Activated naive CD8-positive, alpha-beta T cell treated with anti-CD3 and anti-CD28 coated beads for 36 hours (primary cell): ENCODE measurements at regions not wholly inside any gene's neighbourhood (a gene's known extent, or its start where the extent isn't known, plus 50 kb on each side); places are given as distances from the start of the nearest gene placed in this dataset.
"Not testable (repeated sequence)": the region's sequence is repeated elsewhere in the genome, so short reads cannot be mapped to it uniquely, and the experiment has no call there.

ENCODE experiments used
- DNase-seq: peaks from one replicate; pipeline ENCODE4 v3.0.0; 2021
- H3K27ac Mint-ChIP-seq: one replicate; pipeline ENCODE4 v1.8.0; 2022; ENCODE audit warnings: mild to moderate bottlenecking, moderate library complexity, mixed read lengths
- H3K27me3 Mint-ChIP-seq: one replicate; pipeline ENCODE4 v1.8.0; 2022; ENCODE audit warnings: mild to moderate bottlenecking, mixed read lengths
- H3K36me3 Mint-ChIP-seq: one replicate; pipeline ENCODE4 v1.8.0; 2021; ENCODE audit warnings: mild to moderate bottlenecking, mixed read lengths
- H3K4me1 Mint-ChIP-seq: one replicate; pipeline ENCODE4 v1.8.0; 2021; ENCODE audit warnings: mixed read lengths
- H3K4me3 Mint-ChIP-seq: one replicate; pipeline ENCODE4 v1.8.0; 2022; ENCODE audit warnings: mild to moderate bottlenecking, moderate library complexity, mixed read lengths
- H3K9me3 Mint-ChIP-seq: one replicate; pipeline ENCODE4 v1.8.0; 2022; ENCODE audit warnings: mixed read lengths

DNA sequence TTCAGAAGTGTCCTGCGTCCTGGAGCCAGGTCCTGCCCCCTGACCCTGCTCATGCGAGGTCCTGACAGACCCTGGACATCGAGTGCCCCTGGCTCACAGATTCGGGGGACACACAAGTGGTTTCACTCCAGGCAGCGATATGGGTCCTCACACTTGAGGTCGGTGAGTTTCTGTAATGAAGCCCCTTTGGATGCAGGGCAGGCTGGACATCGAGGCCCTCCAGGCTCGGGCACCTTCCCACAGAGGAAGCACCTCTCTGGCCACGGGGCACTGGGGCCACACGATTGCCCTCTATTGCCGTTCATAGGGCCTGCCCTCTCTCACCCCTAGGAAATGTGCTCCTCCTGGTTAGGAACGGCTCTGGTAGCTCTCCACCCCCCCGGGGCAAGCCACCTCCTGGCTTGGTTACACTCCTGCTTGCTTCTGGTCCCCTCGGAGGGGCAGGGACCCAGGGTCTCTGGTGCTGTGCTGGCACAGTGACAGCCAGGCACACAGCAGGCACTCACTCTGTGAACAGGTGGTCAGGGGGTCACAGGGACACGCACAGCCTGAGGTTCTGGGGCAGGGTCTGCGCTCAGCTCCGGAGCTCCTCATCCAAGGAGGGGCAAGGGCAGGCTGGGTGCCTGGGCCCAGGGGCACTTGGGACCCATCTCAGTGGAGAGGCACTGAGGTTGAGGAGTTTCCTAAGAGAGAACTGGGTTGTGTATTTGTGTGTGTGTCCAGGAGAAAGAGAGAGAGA is 907.7 kb downstream of the BRD1 start:
- no peak for DNase-seq
- Mint-ChIP-seq H3K4me1 (no peaks in the 10 kb centered on the region), H3K36me3 (no peaks in the 10 kb centered on the region), H3K27me3 (peaks cover 78% of the 10 kb centered on the region), H3K27ac (no peak overlapping the region), H3K9me3 (peaks cover 2% of the 10 kb centered on the region), H3K4me3 (no peak overlapping the region)

GRCh38 chr22:48919187-48919590 is 908.5 kb downstream of the BRD1 start:
- Mint-ChIP-seq H3K4me3 (no peak overlapping the region), H3K4me1 (no peaks in the 10 kb centered on the region), H3K9me3 (peaks cover 2% of the 10 kb centered on the region), H3K36me3 (no peaks in the 10 kb centered on the region), H3K27ac (no peak overlapping the region), H3K27me3 (peaks cover 83% of the 10 kb centered on the region)
- no peak for DNase-seq

GRCh38 chr22:48918585-48919186 is 909.0 kb downstream of the BRD1 start:
- peaks cover 78% of the 10 kb centered on the region for H3K27me3 Mint-ChIP-seq
- no peak for DNase-seq
- no peak overlapping the region for H3K4me3 Mint-ChIP-seq
- H3K36me3 Mint-ChIP-seq, result no peaks in the 10 kb centered on the region
- H3K27ac Mint-ChIP-seq, result no peak overlapping the region
- H3K4me1 Mint-ChIP-seq, result no peaks in the 10 kb centered on the region
- peaks cover 2% of the 10 kb centered on the region for H3K9me3 Mint-ChIP-seq

DNA sequence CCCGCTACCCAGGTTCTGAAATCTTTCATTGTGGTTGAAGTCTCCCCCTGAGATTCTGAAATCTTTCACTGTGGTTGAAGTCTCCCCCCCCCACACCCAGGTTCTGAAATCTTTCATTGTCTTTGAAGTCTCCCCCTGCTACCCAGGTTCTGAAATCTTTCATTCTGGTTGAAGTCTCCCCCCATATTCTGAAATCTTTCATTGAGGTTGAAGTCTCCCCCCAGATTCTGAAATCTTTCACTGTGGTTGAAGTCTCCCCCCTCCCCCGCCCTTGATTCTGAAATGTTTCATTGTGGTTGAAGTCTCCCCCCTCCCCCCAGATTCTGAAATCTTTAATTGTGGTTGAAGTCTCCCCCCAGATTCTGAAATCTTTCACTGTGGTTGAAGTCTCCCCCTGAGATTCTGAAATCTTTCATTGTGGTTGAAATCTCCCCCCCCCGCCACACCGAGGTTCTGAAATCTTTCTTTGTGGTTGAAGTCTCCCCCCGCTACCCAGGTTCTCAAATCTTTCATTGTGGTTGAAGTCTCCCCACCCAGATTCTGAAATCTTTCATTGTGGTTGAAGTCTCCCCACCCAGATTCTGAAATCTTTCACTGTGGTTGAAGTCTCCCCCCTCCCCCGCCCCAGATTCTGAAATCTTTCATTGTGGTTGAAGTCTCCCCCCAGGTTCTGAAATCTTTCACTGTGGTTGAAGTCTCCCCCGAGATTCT is 915.2 kb downstream of the BRD1 start:
- not testable (repeated sequence) for H3K4me3 Mint-ChIP-seq, H3K4me1 Mint-ChIP-seq, DNase-seq, H3K36me3 Mint-ChIP-seq, H3K27ac Mint-ChIP-seq
- Mint-ChIP-seq H3K27me3 (peaks cover 55% of the 10 kb centered on the region), H3K9me3 (peaks cover 14% of the 10 kb centered on the region)

DNA sequence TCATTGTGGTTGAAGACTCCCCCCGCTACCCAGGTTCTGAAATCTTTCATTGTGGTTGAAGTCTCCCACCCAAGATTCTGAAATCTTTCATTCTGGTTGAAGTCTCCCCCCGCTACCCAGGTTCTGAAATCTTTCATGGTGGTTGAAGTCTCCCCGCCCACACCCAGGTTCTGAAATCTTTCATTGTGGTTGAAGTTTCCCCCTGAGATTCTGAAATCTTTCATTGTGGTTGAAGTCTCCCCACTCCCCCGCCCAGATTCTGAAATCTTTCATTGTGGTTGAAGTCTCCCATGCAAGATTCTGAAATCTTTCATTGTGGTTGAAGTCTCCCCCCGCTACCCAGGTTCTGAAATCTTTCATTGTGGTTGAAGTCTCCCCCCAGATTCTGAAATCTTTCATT is 916.0 kb downstream of the BRD1 start:
- H3K36me3 Mint-ChIP-seq, H3K4me1 Mint-ChIP-seq, H3K4me3 Mint-ChIP-seq: not testable (repeated sequence)
- Mint-ChIP-seq H3K27me3 (peaks cover 55% of the 10 kb centered on the region), H3K9me3 (peaks cover 13% of the 10 kb centered on the region), H3K27ac (peak overlapping the region; percentile 25)
- DNase-seq, result peak; percentile 8

GRCh38 chr22:48911067-48911466 is 916.6 kb downstream of the BRD1 start:
- H3K27ac Mint-ChIP-seq, H3K4me1 Mint-ChIP-seq, DNase-seq, H3K4me3 Mint-ChIP-seq, H3K36me3 Mint-ChIP-seq: not testable (repeated sequence)
- H3K27me3 Mint-ChIP-seq, result peaks cover 58% of the 10 kb centered on the region
- H3K9me3 Mint-ChIP-seq, result peaks cover 13% of the 10 kb centered on the region

DNA sequence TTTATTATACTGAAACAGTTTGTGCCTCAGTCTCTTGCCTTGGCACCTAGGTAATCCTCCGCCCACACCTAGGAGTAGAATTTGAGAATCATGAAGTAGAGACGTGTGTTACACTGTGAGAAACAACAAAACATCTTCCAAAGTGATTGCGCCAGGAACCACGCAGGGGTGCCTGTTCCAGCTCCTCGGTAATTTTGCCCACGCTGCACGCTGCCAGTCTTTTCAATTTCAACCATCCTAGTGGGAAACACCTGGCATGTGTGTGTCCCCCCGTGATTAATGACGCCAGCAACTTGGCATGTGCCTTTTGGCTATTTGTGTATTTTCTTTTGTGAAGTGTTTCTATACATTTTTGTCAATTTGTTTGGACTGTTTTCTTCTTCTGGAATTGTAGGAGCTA is 919.1 kb downstream of the BRD1 start:
- H3K9me3 Mint-ChIP-seq, result peaks cover 13% of the 10 kb centered on the region

DNA sequence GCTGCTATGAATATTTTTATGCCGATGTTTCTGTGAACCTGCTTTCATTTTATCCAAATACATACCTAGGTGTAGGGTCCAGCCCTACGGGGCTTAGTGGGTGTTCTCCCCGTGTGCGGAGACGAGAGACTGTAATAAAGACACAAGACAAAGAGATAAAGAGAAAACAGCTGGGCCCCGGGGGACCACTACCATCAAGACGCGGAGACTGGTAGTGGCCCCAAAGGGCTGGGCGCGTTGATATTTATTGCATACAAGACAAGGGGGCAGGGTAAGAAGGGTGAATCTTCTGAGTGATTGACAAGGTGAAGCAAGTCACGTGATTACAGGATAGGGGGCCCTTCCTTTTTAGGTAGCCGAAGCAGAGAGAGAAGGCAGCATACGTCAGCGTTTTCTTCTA is 920.1 kb downstream of the BRD1 start:
- H3K4me1 Mint-ChIP-seq, result peaks cover 3% of the 10 kb centered on the region
- H3K9me3 Mint-ChIP-seq, result peaks cover 10% of the 10 kb centered on the region
- peaks cover 2% of the 10 kb centered on the region for H3K36me3 Mint-ChIP-seq
- H3K27ac Mint-ChIP-seq, result no peak overlapping the region
- peaks cover 63% of the 10 kb centered on the region for H3K27me3 Mint-ChIP-seq
- H3K4me3 Mint-ChIP-seq, result no peak overlapping the region
- DNase-seq, result no peak

More for the DNA sequence above, 919.1 kb downstream of the BRD1 start:
- DNase-seq, result no peak
- H3K27ac Mint-ChIP-seq, result no peak overlapping the region
- H3K4me3 Mint-ChIP-seq, result no peak overlapping the region
- H3K27me3 Mint-ChIP-seq, result peaks cover 63% of the 10 kb centered on the region
- peaks cover 6% of the 10 kb centered on the region for H3K4me1 Mint-ChIP-seq
- peaks cover 2% of the 10 kb centered on the region for H3K36me3 Mint-ChIP-seq

DNA sequence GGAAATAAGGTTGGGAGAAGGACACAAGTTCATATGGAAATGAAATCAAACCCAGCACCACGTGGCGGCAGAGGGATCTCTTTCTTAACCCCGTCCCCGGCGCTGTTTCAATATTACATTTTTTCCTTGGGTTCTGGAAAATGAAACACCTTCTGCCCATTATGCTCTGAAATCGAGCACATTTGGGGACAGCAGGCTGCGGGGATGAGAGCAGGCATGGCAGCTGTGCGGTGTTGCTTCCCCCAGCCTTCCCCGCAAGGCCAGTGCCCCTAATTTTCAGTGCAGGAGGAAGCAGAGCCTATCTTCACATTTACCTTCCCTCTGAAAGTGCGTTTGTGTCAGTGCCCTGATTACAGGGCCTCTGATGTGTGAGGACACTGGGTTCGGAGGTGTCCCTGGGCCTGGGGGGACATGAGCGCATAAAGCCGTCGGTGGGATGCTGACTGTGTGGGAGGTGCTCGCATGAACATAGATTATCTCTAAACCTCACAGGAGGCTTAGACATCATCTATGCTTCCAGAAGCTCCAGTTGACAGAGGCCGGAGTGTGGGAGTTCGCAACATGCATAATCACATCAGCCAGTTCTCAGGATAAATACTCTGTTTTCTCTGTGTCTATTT is 921.3 kb downstream of the BRD1 start:
- no peak overlapping the region for H3K27ac Mint-ChIP-seq
- peaks cover 2% of the 10 kb centered on the region for H3K36me3 Mint-ChIP-seq
- H3K27me3 Mint-ChIP-seq, result peaks cover 63% of the 10 kb centered on the region
- H3K4me3 Mint-ChIP-seq, result no peak overlapping the region
- peaks cover 4% of the 10 kb centered on the region for H3K9me3 Mint-ChIP-seq
- no peak for DNase-seq
- H3K4me1 Mint-ChIP-seq, result peaks cover 3% of the 10 kb centered on the region

DNA sequence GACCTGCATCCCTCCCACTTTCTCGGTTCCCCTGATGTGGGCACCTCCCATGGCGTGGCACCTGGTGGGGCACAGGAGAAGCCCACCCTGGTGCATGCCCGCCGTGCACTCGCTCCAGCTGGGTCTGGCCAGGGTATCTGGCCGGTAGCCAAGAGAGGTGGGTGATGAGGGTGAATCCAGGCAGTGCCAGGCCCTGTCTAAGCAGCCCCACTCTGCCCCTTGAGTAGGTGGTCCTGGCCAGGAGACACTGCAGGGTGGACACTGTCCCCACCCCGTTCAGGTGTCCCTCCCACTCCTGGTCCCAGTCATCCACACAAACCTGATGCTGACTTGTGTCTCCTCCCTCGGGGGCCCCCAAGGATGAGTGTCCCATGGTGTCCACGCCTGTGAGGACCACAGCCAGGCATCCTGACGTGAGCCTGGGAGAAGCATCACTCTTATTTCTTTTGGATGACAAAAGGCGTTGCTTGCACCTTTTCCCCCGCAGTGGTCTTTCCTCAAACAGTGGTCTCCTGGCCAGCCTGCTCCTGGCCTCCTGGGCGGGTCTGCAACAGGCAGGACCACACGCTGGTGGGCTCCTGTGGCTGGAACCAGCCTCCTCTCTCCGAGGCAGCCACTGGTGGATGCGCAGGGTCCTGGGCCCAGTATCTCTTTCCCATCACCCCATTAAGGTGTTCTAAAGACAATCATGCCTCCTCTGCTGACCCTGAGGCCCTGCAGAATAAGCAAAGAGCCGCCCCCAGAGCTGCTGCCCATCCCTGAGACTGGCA is 922.3 kb downstream of the BRD1 start:
- no peak overlapping the region for H3K27ac Mint-ChIP-seq
- peaks cover 1% of the 10 kb centered on the region for H3K4me1 Mint-ChIP-seq
- peaks cover 2% of the 10 kb centered on the region for H3K9me3 Mint-ChIP-seq
- H3K4me3 Mint-ChIP-seq, result no peak overlapping the region
- H3K27me3 Mint-ChIP-seq, result peaks cover 60% of the 10 kb centered on the region
- no peak for DNase-seq
- H3K36me3 Mint-ChIP-seq, result peaks cover 2% of the 10 kb centered on the region

GRCh38 chr22:48902983-48903650 is 924.6 kb downstream of the BRD1 start:
- no peak for DNase-seq
- Mint-ChIP-seq H3K27me3 (peaks cover 47% of the 10 kb centered on the region), H3K4me3 (no peak overlapping the region), H3K9me3 (no peaks in the 10 kb centered on the region), H3K36me3 (peaks cover 2% of the 10 kb centered on the region), H3K4me1 (no peaks in the 10 kb centered on the region), H3K27ac (no peak overlapping the region)

- H3K27me3 Mint-ChIP-seq, result peaks cover 38% of the 10 kb centered on the region
- H3K4me3 Mint-ChIP-seq, result no peak overlapping the region
- DNase-seq, result no peak
- H3K9me3 Mint-ChIP-seq, result no peaks in the 10 kb centered on the region
- no peaks in the 10 kb centered on the region for H3K4me1 Mint-ChIP-seq
- H3K27ac Mint-ChIP-seq, result no peak overlapping the region
- H3K36me3 Mint-ChIP-seq, result peaks cover 2% of the 10 kb centered on the region
Measured at GRCh38 chr22:48902001-48902869, 925.4 kb downstream of the BRD1 start.

GRCh38 chr22:48901324-48901723 is 926.3 kb downstream of the BRD1 start:
- no peaks in the 10 kb centered on the region for H3K4me1 Mint-ChIP-seq
- DNase-seq, result no peak
- H3K4me3 Mint-ChIP-seq, result no peak overlapping the region
- H3K9me3 Mint-ChIP-seq, result no peaks in the 10 kb centered on the region
- H3K27ac Mint-ChIP-seq, result no peak overlapping the region
- H3K36me3 Mint-ChIP-seq, result peaks cover 2% of the 10 kb centered on the region
- peaks cover 30% of the 10 kb centered on the region for H3K27me3 Mint-ChIP-seq
